GM19395 (cell line): ENCODE measurements at regions not wholly inside any gene's neighbourhood (a gene's known extent, or its start where the extent isn't known, plus 50 kb on each side); places are given as distances from the start of the nearest gene placed in this dataset.
"Not testable (repeated sequence)": the region's sequence is repeated elsewhere in the genome, so short reads cannot be mapped to it uniquely, and the experiment has no call there.

Source experiments
- ATAC-seq: cut with Tn5 transposase; IDR thresholded peaks from one replicate; pipeline ENCODE4 v1.9.1; 2021; ENCODE audit warnings: mild to moderate bottlenecking, moderate library complexity; ENCODE audit not compliant: unreplicated experiment

DNA sequence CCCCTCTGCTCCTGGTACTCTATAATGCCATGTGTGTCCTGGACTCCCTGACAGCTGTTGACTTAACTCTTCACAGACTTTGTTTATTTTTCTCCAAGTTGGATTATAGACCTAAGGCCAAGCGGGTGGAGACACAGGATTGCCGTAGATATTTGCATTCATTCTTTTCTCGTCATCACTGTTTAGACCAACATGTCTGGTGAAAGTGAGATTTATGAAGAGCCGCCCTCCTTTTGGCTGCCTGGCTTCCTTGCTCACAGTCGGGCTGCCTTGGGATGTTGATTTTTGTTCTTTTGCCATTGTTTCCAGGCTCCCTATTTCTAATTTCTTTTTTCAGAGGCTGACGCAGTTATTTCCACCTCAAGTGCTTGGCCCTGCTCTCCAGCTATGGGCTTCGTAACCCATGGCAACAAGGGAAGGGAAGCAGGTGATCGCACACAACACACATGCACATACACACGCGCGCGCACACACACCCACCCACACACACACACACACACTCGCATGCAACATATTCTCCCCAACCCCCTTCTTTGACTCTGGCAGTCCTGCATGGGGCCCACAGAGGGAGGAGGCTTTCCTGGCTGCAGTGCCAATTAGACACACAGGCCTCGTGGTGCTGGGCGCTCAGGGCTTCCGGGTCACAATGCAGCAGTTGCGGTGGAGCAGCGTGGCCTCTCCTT lies 296.5 kb downstream of the MTX2 start:
- ATAC-seq: no peak

DNA sequence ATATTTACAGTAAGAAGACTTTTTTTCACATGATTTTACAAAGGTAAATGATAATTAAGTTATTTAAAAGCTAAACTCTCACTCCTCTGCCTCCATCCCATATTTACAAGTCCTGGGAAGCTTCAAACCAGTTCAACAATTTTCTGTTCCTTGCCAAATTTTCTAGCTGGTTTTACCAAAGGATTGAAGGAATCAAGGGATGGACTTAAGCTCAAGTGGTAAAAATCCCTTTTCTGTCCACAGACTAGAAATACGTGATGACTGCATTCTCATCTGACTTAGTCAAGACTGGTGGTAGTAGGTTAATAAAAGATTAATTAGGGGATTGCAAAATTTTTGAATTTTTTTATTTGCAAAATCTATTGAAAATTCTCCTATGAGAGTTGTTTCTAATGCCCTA lies 297.3 kb downstream of the MTX2 start:
- ATAC-seq: no peak

GRCh38 chr2:176566961-176567360 lies 297.7 kb downstream of the MTX2 start:
- ATAC-seq: no peak

GRCh38 chr2:176567361-176567760 lies 298.1 kb downstream of the MTX2 start:
- no peak for ATAC-seq

- ATAC-seq: no peak
These were observed 300.3 kb downstream of the MTX2 start for GRCh38 chr2:176569574-176569973.

- ATAC-seq: no peak
These were observed 304.6 kb downstream of the MTX2 start for GRCh38 chr2:176573612-176574483.

- ATAC-seq: no peak
These were observed 305.4 kb downstream of the MTX2 start for GRCh38 chr2:176574484-176575236.

- no peak for ATAC-seq
These were observed 306.0 kb downstream of the MTX2 start for GRCh38 chr2:176575237-176575744.

DNA sequence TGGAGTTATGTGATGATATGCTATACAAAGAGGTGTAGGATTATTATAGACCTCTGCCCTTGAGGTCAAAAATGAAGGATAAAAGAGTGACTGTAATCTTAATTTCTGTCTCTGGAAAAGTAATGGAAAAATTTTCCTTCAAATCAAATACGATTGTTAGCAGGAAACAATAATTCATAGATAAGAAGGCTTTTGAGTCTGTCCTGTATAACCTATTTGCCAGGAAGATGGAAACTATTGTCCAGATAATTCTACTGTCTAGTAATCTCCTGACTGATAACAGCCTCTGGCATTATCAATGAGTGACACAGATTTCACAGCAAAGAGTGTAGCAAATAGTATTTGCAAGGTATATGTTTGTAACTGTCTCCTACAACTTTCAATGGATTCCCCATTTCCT lies 307.8 kb downstream of the MTX2 start:
- no peak for ATAC-seq

- ATAC-seq: not testable (repeated sequence)
These were observed 309.1 kb downstream of the MTX2 start for GRCh38 chr2:176578292-176578691.

DNA sequence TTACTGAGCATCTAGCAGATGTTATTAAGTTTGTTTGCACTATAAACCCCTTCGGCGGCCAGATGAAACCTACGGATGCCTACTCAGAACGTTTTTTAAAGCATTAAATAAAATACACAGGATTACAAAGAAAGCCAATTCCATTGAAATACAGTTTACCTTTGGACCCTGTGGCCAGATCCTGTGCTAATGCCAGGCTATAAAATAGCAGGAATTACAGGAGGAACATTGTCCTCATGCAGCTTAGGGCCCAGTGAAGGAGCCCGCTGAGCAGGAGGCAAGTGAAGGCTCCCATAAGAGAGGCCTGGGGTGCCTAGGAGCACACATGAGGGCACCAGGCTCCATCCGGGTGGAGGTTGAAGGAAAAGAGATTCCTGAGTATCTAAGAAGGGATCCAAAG lies 310.4 kb downstream of the MTX2 start:
- ATAC-seq: no peak

DNA sequence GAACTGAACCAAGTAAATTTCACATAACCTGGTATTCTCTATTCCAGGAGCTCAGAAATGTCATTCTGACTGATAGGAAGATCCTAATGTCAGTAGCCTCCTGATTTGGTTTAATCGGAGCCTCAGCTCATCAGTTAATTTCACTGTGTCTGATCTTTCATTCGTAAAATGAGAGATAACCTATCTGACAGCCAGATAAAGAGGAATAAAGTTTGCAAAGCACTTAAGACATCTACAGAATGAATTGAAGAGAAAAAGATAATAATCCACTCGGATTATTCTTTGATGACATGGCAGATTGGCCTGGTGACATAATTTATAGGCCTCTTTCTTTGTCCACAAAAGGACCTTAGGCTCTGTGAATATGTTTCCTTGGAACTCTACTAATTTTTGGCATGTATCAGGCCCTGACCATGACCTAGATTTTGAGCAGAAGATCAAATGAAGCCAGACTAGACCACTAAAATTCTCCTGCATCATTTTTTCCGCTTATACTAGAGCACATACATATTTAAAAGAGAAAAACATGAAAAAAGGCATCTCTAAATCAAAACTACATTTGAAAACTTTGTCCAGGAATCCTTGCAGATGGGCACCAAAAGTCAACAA lies 312.4 kb downstream of the MTX2 start:
- ATAC-seq: no peak

GRCh38 chr2:176582176-176582575 lies 312.9 kb downstream of the MTX2 start:
- no peak for ATAC-seq

GRCh38 chr2:176582990-176583481 lies 313.8 kb downstream of the MTX2 start:
- ATAC-seq: no peak

DNA sequence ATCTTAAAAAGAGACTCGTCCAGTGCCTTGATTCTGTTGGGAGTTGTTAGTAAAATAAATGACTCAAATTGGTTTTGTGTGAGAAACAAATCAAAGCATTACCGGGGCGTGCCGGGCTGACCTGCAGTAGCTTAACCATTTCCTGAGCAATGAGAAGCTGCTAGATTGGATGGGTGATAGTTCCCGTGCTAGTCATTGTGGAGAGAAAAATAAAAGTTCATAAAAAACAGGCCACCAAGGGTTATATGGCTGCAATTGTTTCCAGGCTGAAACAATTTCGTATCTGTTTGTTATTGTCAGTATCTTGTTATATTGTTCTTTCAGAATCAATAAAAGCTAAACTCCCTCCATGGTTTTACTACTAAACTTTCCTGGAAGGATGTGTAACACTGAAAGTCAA lies 314.4 kb downstream of the MTX2 start:
- ATAC-seq: no peak

- ATAC-seq: no peak
These were observed 315.1 kb downstream of the MTX2 start for GRCh38 chr2:176584333-176584732.

GRCh38 chr2:176585291-176585690 lies 316.0 kb downstream of the MTX2 start:
- no peak for ATAC-seq

DNA sequence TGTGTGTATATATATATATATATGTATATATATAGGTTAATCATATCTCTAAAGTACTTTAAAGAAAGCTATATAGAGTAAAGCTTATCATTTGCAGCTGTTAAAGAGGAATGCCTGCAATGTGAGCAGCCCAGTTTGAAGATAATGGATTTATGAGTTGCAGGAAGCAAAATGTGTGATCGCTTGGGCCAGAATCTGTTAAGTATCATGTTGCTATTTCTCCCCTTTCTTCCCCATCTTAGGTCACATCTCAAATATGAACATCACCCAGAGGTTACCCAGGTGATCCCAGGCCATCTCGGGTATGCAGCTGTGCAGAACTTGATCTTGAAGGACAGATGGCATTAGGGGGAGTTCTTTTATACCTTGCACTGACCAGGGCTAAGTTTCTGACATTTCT lies 316.5 kb downstream of the MTX2 start:
- no peak for ATAC-seq

- no peak for ATAC-seq
These were observed 320.0 kb downstream of the MTX2 start for GRCh38 chr2:176589287-176589686.

GRCh38 chr2:176589825-176590440 lies 320.7 kb downstream of the MTX2 start:
- ATAC-seq: no peak
